A172 (cell line): ENCODE measurements at regions not wholly inside any gene's neighbourhood (a gene's known extent, or its start where the extent isn't known, plus 50 kb on each side); places are given as distances from the start of the nearest gene placed in this dataset.

Source experiments
- DNase-seq: peaks from one replicate; pipeline ENCODE4 v3.0.0-alpha.2; 2015; ENCODE audit warnings: low spot score

GRCh38 chr20:48205281-48205782, 420.1 kb upstream of the SULF2 start:
- DNase-seq: no peak

DNA sequence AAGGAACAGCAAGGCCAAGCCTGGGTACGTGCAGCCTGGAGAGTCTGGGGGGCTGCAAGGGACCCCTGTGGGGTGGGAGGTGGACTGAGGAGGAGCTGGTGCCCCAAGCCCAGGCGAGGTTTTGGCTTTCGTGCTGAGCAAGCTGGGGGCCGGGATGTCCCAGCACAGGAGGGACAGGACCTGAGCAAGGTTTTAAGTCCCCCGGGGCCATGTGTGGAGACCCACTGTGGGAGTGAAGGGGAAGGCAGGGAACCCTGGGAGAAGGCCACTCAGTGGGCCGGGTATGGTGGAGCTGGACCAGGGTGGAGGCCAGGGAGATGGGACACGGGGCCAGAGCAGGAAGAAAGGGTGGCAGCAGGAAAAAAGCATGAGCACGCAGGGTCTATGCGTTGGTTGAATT, 419.2 kb upstream of the SULF2 start:
- DNase-seq: no peak

- DNase-seq: no peak
Measured at GRCh38 chr20:48203252-48203651, 418.0 kb upstream of the SULF2 start.

GRCh38 chr20:48202334-48203113, 417.2 kb upstream of the SULF2 start:
- DNase-seq: no peak

GRCh38 chr20:48201885-48202284, 416.6 kb upstream of the SULF2 start:
- no peak for DNase-seq

DNA sequence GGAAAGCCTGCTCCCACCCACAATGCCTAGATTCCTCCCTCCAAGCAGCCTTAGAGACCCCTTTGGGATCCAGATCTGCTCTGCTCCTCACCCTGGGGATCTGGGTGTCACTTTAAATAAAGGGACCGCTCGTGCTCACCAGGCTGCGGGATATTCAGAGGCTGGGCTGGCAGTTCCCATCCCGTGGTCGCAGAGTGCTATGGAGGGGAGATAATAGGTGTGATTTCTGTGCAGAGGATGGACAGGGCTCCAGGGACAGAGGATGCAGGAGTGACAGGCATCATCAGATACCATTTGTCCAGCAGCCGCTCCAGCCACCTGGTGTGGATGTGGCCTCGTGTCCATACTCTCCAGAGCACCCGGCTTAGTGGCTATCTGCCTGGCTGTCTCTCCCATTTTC, 415.9 kb upstream of the SULF2 start:
- no peak for DNase-seq

DNA sequence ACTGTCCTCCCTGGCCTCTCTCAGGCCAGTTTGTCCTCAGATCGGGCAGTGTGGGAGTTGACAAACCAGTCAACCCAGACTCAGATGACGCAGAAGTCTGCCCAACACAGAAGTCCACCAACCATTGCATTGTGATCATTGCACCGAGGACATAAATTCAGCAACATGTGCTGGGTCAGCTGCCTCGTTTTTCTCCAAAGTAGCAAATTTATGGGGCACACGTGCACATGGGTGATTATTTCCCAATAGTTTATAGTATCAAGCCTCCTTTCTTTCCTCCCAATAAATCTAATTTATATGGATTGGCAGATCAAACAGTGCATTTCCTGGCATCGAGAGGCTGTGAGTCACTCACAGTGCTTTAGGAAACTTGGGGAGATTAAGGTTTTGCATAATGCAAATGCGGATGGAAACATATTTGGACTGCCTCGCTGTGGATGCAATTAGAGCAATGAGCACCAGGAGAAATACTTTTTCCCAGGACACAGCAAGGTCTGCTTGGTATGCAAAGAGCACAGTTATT, 413.7 kb upstream of the SULF2 start:
- DNase-seq: no peak

GRCh38 chr20:48197066-48197465, 411.8 kb upstream of the SULF2 start:
- no peak for DNase-seq

DNA sequence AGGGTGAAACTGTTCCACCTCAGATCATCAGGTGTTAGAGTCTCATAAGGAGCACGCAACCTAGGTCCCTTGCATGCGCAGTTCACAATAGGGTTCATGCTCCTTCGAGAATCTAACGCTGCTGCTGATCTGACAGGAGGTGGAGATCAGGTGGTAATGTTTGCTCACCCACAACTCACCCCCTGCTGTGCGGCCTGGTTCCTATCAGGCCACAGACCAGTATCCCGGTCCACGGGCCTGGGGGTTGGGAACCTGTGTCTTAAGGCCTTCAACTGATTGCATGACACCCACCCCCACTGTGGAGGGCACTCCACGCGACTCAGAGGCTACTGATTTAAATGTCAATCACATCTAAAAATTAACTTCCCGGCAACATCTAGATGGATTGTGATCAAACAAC, 411.2 kb upstream of the SULF2 start:
- DNase-seq: no peak

DNA sequence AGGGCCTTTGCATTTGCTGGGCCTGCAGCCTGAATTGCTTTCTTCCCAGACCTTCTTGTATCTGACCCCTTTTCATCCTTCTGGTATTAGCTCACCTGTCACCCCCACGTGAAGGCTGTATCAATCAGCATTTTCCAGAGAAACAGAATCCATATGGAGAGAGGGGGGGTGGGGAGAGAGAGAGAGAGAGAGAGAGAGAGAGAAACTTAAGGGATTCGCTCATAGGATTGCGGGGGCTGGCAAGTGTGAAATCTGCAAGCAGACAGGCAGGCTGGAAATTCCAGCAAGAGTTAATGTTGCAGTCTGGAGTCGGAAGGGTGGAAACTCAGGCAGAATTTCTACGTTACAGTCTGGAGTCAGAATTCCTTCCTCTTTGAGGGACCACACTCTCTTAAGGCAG, 410.7 kb upstream of the SULF2 start:
- DNase-seq: no peak

DNA sequence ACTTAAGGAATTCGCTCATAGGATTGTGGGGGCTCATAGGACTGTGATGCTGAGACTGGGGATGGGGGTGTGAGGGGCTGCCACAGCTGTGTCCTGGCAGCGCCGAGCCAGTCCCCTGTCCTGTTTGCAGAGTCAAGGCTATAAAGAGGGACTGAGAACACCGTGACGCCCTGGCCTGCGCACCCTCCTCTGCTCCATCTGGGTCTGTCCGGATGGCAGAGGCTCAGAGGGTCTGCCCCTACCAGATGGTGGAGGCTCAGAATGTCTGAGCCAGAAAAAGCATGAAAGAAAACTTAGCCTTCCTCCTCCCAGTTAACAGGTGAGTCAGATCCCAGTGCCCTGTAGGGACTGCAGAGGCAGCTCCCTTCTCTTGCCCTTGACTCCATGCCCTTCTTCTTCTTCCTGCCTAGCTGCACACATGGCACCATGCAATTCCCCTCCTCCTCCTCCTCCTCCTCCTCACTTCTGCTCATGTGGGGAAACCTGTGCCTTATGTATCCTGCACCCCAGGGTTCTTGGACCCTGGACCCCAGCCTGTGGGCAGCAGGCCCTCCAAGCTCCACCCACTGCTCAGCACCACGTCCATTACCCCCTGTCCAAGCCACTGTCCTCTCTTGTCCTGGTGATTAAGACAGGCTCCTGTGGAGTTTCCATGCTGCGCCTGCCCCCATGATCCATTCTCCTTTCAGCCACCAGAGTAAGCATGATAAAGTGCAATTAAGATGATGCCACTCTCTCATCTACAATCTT, 410.0 kb upstream of the SULF2 start:
- DNase-seq: no peak

- no peak for DNase-seq
Measured at GRCh38 chr20:48194583-48194982, 409.3 kb upstream of the SULF2 start.

DNA sequence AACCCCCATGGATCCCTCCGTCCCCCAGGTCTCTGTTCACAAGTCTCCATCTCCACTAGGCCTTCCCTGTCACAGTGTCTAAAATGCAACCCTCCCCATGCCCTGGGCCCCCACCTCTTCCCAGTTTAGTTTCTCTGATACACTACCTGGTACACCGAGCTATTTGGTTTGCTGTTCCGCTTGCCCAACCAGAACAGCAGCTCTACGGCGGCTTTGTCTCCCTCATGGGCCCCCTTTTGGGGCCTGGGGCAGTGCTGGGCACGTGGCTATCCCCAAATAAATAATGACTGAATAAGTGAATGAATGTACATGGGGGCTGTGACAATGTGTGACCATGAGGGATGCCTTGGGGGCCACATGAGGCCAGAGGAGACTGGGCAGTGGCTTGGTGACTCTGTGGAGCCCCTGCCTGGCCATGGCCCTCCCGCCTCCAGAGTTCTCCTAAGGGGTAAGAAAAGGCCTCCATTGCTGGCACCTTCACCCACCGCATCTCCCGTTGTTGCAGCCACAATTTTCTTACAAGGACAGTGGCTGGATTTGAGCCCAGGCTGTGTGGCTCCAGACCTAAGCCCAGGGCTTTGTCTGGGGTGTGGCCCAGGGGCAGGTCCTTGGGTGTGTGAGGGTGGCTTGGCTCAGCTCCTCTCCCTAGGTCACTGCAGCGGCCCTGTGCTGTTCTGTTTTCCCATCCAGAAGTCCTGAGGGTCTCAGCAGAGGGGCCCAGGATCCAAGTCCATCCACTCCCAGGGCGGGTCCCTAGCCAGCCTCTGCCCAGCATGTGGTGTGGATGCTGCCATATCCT, 408.5 kb upstream of the SULF2 start:
- DNase-seq: no peak

GRCh38 chr20:48192109-48192508, 406.8 kb upstream of the SULF2 start:
- no peak for DNase-seq

DNA sequence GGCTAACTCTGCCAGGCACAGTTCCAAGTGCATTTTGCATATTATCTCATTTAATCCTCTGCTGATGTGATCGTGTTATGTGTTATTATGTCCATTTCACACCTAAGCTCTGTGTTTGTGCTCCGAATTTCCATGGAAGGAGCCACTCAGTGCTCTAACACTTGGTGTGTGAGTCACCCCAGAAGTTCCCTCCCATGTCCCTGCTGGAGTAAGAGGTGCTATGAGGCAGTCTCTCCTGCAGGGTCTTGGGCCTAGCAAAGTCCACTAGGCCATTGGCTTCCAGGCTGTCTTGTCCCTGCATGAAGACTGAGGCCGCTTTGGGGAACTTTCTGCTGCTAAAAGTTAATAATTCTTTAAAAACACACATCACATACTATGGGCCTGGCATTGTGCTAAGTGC, 405.9 kb upstream of the SULF2 start:
- DNase-seq: no peak

- DNase-seq: no peak
Measured at GRCh38 chr20:48190757-48191156, 405.5 kb upstream of the SULF2 start.

GRCh38 chr20:48189181-48189580, 403.9 kb upstream of the SULF2 start:
- peak; percentile 44 for DNase-seq

DNA sequence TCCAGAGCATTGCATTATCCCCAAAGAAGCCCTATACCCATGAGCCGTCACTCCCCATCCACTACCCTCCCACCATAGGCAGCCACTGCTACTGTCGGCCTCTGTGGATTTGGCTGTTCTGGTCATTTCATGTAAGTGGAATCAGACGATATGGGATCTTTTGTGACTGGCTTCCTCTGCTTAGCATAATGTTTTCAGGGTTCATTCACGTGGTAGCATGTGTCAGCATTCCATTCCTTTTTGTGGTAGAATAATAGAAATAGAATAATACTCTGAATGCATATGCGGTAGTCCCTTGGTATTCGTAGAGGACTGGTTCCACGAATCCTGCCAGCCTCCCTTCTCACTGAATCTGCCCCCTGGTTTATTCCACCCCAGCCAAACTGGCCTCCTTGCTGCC, 402.6 kb upstream of the SULF2 start:
- DNase-seq: no peak

- no peak for DNase-seq
Measured at GRCh38 chr20:48186915-48187314, 401.6 kb upstream of the SULF2 start.

DNA sequence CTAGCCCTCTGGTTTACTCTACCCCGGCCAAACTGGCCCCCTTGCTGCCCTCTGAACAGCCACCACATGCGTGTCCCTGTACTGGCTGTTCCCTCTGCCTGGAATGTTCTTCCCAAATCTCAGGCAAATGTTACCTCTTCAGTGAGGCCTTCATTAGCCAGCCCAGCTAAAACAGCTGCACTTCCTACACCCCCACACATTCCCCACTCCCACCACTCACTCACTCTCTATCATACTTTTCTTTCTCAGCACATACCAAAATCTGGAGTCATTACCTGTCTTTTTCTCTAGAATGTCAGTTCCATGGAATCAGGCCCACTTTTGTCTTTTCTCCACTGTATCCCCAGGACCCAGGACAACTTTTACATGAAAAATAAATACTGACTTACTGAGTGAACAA, 401.2 kb upstream of the SULF2 start:
- DNase-seq: no peak

- no peak for DNase-seq
Measured at GRCh38 chr20:48184229-48184628, 398.9 kb upstream of the SULF2 start.

DNA sequence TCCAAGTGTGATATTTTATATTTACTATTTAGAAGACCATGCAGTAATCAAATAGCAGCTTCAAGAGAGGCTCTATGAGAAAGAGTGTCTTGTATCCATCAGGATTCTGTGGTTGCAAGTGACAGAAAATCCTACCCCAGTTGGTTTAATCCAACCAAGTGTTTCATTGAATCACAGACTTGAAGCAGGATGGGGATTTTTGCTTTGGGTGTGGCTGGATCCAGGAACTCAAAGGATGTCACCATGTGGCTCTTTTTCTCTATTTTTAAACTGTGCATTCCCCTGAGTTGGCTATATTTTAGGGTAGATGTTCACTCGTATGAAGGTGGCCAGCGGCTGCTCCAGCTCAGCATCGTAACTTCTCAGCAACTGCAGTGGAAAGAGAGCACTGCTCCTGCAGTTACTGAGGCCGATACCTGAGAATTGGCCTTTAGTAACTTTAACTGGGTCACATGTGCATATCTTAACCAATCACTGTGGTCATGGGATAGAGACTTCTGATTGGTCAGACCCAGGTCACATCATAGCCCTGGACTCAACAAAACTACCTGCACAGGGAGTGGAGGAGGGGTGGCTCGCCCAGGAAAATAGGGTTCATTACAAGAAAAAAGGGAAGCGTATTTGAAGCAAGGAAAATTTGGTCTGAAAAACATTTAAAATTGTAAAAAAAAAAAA, 396.1 kb upstream of the SULF2 start:
- DNase-seq: no peak
